HG03469 (cell line): ENCODE measurements at regions not wholly inside any gene's neighbourhood (a gene's known extent, or its start where the extent isn't known, plus 50 kb on each side); places are given as distances from the start of the nearest gene placed in this dataset.
"Not testable (repeated sequence)": the region's sequence is repeated elsewhere in the genome, so short reads cannot be mapped to it uniquely, and the experiment has no call there.

Source experiments
- ATAC-seq: cut with Tn5 transposase; IDR thresholded peaks from one replicate; pipeline ENCODE4 v1.9.1; 2021; ENCODE audit warnings: mild to moderate bottlenecking, moderate library complexity, moderate number of reproducible peaks; ENCODE audit not compliant: unreplicated experiment

- no peak for ATAC-seq
Measured at GRCh38 chr5:155594270-155594669, 580.7 kb downstream of the KIF4B start.

DNA sequence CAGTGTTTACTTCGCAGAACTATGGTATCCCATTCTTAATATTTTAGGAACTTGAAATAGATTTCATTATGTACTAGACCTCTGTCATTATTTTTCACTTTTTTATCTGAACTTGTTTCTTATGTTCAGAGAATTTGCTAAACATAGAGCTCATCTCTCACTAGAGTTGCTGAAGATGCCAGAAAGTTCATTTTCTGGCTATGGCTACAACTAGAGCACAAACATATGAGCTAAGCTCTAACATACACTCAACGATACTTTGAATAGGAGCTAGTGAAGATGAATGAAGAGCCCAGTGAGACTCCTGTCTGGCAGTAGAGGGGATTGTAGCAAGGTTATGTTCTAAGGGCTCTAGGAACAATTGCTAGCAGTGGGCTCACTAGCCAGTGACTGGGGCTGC is 582.2 kb downstream of the KIF4B start:
- no peak for ATAC-seq

DNA sequence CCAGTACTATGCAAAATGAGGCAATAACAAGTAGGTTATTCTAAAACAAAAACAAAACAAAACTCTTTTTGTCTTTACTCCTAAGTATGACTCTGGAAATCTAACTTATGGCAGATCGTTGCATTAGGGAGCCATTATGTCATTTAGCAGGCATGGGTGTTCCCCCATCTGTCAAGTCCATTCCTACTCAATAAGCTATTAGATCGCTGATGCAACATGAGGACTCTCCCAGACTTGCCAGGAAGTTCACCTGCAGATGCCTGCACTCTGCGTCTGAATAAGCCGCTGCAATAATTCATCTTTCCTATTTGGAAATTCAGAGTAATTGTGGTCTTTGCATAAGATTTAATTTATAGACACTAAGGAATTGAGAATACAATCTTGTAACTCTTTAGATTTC is 585.0 kb downstream of the KIF4B start:
- ATAC-seq: no peak

GRCh38 chr5:155605920-155606319 is 592.4 kb downstream of the KIF4B start:
- no peak for ATAC-seq

DNA sequence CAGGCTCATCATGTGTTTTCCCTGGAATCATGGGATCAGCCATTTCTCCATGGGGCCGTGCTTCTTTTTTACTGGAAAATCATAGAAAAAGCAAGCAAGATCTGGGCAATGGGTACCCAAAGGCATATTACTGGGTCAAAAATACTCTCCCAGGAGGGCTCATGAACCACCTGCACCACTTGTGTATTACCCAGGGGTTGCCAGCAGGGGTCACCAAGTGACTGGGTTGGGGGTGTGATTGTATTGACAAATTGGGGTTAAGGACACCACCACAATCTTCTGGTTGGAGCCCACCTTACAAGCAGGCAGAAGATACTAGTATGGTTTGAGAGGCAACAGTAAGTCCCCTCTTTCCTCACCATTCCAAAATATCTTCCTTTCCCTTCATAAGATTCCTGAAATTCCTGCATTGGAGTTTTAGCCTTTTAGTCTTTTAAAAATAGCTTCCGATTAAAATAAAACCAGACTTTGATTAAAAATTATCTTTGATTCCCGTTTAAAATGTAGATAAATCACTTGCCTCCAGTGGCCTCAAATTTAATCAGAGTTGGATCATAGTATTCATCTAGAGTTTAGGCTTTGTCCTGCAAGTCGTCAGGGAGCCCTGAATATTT is 603.3 kb downstream of the KIF4B start:
- ATAC-seq: no peak

DNA sequence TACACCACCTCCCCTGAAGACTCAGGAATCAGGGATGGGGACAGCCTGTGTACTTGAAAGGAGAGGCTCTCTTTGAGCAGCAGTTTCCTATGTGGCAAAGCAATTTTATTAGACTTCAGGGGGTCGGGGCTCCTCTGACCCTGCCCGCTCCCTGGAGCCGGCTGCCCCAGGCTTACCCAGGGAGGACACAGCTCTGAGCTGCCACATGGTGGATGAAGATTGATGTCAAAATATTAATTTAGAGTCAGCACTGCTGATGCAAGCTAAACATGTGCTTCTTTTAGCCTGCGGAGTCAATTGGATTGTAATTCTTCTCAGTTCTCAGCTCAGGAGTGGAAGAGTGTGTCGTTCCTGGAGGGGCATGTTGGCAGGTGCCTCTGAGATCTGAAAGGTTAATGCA is 606.1 kb downstream of the KIF4B start:
- no peak for ATAC-seq

- ATAC-seq: no peak
Measured at GRCh38 chr5:155620821-155621410, 607.4 kb downstream of the KIF4B start.

DNA sequence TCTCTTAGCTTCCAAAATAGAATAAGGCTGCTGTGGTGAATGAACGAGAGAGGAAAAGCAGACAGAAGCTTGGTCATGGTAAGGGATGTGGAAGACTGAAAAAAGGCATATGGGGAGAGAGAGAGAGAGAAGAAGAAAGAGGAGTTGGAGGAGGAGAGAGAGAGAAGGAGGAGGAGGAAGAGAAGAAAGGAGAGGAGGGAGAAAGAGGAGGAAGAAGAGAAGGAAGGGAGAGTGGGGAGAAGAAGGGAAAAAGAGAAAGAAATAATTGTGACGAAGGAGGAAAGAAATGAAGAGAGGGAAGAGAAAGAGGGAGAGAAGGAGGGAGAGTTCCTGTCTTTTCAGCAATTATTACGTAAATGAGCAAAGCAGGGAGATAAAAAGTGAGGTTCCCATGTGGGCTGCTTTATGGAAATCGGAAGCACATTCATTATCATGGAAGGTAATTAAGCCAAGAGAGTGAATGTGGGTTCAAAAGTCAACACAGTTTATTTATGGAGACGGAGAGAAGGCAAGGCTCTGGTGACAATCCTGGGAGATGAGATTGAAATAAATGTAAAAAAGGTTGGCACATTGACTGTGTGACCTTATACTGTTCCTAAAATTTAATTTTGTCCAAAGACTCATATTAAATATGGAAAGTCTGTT is 611.2 kb downstream of the KIF4B start:
- no peak for ATAC-seq

GRCh38 chr5:155625315-155625714 is 611.8 kb downstream of the KIF4B start:
- no peak for ATAC-seq

- no peak for ATAC-seq
Measured at GRCh38 chr5:155625897-155626543, 612.5 kb downstream of the KIF4B start.

GRCh38 chr5:155626592-155626991 is 613.0 kb downstream of the KIF4B start:
- no peak for ATAC-seq

DNA sequence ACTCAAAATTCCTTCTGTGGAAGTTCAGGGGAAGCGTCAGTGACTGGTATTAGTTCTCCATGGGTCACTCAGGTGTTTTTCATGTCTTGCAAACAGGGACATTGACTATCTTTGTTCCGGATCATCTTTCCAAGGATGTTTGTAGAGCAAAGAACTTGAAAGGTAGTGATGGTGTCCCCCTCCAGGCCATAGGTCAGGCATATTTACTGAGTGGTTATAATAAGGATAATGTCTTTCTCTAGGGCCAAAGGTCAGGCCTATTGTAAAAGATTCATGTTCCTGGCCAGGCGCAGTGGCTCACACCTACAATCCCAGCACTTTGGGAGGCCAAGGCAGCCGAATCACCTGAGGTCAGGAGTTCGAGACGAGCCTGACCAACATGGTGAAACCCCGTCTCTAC is 614.8 kb downstream of the KIF4B start:
- no peak for ATAC-seq

DNA sequence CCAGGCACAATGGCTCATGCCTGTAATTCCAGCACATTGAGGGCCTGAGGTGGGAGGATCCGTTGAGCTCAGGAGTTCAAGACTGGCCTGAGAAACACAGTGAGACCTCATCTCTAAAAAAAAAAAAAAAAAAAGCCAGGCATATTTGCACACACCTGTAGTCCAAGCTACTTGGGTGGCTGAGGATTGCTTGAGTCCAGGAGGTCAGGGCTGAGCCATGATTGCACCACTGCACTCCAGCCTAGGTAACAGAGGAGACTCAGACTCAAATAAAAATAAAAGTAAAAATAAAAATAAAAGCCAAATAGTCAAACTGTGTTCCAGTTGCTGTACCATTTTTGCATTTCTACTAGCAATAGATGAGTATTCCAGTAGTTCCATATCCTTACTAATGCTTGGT is 616.0 kb downstream of the KIF4B start:
- no peak for ATAC-seq

GRCh38 chr5:155631116-155631515 is 617.6 kb downstream of the KIF4B start:
- no peak for ATAC-seq

DNA sequence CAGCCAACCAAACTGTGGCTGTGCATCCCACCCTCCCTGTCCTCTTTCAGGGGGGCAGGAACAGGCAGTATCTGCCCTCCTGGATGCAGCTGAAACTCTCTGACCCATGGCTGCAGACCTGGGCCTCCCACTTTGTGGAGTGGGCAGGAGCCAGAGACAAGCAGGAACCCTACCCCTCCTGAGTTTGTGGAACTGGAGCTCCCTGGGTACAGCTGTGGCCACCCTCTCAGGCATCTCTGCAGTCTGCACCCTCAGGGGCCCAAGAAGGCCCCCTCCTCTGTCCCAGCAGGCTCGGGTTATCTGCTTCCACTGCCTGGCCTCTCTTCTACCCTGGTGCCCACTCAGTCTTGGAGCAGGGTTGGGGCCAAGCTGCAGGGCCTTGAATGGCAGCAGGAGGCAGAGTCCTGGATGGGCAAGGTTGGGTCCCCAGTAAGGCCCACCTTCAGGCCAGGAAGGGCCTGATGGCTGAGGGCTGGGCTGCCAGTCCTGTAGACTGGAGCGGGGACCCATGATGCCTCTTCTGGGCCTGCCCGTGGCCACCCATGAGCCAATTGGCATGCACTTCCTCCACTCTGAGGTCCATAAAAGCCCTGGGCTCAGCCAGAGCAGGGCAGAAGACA is 619.9 kb downstream of the KIF4B start:
- ATAC-seq: no peak

DNA sequence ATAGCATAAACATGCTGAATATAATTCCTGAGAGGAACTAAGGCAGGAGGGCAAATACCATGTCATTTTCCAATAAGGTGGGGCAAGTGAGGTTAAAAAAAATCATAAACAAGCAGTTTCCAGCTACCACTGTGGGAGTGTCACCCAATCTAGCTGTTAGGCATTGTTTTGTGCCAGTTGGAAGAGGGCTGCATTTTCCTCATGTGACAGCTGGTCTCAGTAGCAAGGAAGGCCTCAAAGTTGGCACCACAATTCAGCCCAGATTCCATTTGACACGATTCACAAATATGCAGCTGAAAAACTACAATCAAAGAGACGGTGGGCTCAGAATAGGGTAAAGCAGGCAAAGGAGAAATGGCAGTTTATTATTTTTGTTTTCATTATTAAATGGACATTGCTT is 636.1 kb downstream of the KIF4B start:
- no peak for ATAC-seq

DNA sequence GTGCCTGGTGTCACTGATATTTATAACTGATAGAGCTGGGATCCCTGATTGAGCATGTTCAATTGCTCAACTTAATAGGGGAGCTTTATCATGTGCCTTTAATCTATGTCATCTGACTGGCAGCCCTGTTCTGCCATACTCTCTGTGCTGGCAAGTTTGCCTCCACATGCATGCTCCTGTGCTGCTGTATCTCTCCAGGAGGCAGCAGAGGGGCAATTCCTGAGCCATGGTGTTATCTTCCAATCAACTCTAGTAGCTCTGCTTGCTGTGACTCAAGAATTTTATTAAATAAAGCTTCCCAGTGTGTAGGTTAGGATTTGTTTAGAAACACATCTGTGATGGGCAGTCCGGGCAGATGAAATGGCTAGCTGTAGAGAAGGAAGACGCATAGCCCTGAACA is 642.0 kb downstream of the KIF4B start:
- no peak for ATAC-seq

- no peak for ATAC-seq
Measured at GRCh38 chr5:155661859-155662258, 648.3 kb downstream of the KIF4B start.

DNA sequence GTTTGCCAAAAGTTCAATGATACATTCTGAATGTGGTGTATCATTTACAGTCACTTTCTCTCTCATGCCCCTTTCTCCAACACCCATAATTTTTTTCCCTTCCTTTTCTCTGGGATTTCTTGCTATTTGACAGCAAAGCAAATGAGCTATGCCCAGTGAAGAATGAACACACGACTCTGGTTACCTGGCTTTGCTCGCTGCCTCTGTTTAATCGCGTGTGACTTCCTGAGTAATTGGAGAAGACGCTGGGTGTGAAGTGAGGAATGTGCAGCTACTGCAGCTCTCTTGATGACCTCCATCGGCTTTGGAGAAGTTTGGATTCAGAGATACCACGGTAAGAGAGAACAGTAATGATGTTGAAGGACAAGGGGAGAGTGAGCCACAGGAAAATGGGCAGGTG is 651.8 kb downstream of the KIF4B start:
- no peak for ATAC-seq

GRCh38 chr5:155672001-155672400 is 655.0 kb upstream of the SGCD start:
- ATAC-seq: not testable (repeated sequence)

DNA sequence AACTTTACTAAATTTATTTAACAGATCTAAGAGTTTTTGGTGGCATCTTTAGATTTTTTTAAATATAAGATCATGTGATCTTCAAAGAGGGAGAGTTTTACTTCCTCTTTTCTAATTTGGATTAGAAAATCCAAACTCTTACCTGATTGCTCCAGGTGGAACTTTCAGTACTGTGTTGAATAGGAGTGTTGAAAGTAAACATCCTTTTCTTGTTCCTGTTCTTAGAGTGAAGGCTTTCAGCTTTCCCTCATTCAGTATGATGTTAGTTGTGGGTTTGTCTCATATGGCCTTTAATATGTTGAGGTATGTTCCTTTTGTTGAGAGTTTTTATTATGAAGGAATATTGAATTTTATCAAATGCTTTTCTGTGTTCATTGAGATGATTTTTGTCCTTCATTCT is 650.0 kb upstream of the SGCD start:
- peak; percentile 60 for ATAC-seq

- ATAC-seq: no peak
Measured at GRCh38 chr5:155678371-155678770, 648.6 kb upstream of the SGCD start.
